ENCODE measurements at regions not wholly inside any gene's neighbourhood (a gene's known extent, or its start where the extent isn't known, plus 50 kb on each side); places are given as distances from the start of the nearest gene placed in this dataset.

GRCh38 chr10:124225467-124226270 is 132.3 kb upstream of the CHST15 start:
- TF ChIP-seq CTCF (conservative IDR thresholded peaks at IDR 0.05; ENCODE audit: low read depth, low read length) (no peak), EZH2 (IDR thresholded peaks at IDR 0.05; ENCODE audit: low read length, unreplicated experiment) (no peak), EZH2phosphoT487 (IDR thresholded peaks at IDR 0.05; ENCODE audit: borderline replicate concordance, low read length) (no peak)
